Muscle layer of colon (tissue), 2 donors: ENCODE measurements at regions not wholly inside any gene's neighbourhood (a gene's known extent, or its start where the extent isn't known, plus 50 kb on each side); places are given as distances from the start of the nearest gene placed in this dataset.

Experiments used
- H3K27ac ChIP-seq: one replicate; pipeline ENCODE4 v1.7.0; 2013; ENCODE audit warnings: low read depth, mild to moderate bottlenecking, low read length, moderate library complexity
- H3K27me3 ChIP-seq, 2 donors: one replicate each; pipeline ENCODE4 v1.7.0; 2013; ENCODE audit warnings: low read length in 2 of 2, mild to moderate bottlenecking in 2 of 2; ENCODE audit not compliant: insufficient read depth in 2 of 2, control insufficient read depth in 1 of 2
- H3K36me3 ChIP-seq: one replicate; pipeline ENCODE4 v1.7.0; 2013; ENCODE audit warnings: mild to moderate bottlenecking, low read length; ENCODE audit not compliant: insufficient read depth
- H3K4me1 ChIP-seq: one replicate; pipeline ENCODE4 v1.7.0; 2013; ENCODE audit warnings: mild to moderate bottlenecking, low read length; ENCODE audit not compliant: insufficient read depth
- H3K4me3 ChIP-seq, 2 donors: one replicate each; pipeline ENCODE4 v1.7.0; 2013; ENCODE audit warnings: low read length in 2 of 2, low read depth in 1 of 2, mild to moderate bottlenecking in 1 of 2, moderate library complexity in 1 of 2
- H3K9ac ChIP-seq: one replicate; pipeline ENCODE4 v1.7.0; 2013; ENCODE audit warnings: low read length
- H3K9me3 ChIP-seq: one replicate; pipeline ENCODE4 v1.7.0; 2013; ENCODE audit warnings: mild to moderate bottlenecking, low read length
- donor health status: abdominal sarcoma.
- donor health status: Adenocarcinoma of cecum.

DNA sequence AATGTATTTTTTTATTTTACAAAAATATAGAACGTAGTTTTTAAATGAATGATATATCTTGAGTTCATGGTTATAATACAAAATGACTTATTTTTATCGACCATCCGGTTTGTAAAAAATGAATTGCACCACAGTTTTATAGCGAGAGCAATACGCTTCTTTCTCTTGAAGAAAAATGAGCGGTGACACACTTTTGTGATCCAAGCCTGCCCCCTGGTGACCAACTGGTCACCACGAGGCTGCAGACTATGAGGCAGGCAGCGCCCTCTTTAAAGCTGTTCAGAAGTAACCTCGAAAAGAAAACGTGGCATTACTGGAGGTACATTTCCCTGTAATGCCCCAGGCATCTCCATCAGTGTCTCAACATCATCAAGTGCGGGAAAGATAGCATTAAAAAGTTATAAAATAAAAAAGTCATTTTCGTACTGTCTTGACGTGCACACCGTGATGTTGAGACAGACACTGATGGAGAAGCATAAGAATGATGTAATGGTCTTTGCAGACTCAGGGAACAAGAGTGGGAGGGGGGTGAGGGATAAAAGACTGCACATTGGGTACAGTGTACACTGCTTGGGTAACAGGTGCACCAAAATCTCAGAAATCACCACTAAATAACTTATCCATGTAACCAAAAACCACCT, 734.2 kb upstream of the ADAMTS5 start:
- Histone ChIP-seq H3K27me3 (no peaks in the 10 kb centered on the region), H3K4me3 (no peak overlapping the region), H3K36me3 (no peaks in the 10 kb centered on the region), H3K4me1 (peaks cover 19% of the 10 kb centered on the region), H3K9me3 (no peaks in the 10 kb centered on the region), H3K9ac (no peak overlapping the region), H3K27ac (no peak overlapping the region)

DNA sequence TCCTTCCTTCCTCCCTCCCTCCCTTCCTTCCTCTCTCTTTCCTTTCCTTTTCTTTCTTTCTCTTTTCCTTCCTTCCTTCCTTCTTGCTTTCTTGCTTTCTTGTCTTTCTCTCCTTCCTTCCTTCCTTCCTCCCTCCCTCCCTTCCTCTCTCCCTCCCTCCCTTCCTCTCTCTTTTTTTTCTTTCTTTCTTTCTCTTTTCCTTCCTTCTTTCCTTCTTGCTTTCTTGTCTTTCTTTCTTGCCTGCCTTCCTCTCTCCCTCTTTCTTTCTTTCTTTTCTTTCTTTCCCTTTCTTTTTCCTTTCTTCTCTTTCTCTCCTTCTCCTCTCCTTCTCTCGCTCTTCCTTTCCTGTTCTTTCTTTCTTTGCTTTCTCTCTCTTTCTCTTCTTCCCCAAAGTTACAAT, 728.4 kb upstream of the ADAMTS5 start:
- Histone ChIP-seq H3K9me3 (no peaks in the 10 kb centered on the region), H3K4me1 (peaks cover 5% of the 10 kb centered on the region), H3K27ac (no peak overlapping the region), H3K27me3 (no peaks in the 10 kb centered on the region), H3K4me3 (no peak overlapping the region), H3K36me3 (no peaks in the 10 kb centered on the region), H3K9ac (no peak overlapping the region)

DNA sequence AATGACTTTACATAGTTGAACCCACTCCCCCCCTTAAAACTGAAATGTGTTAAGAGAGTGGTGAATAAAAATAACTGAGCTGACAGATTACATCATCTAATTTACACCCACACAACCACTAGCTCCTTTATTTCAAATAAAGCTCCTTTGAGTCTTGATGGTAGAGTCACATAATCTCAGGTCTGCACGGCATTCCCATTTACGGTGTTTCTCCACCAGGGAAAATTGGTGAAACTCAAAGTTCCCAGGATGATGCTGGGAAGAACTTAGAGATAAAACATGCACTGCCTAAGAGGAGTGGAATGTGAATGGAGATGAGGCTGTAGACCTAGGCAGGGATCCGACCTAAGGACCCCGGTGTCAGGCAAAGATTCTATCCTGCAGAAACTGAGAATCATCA, 727.8 kb upstream of the ADAMTS5 start:
- no peak overlapping the region for H3K27ac ChIP-seq
- H3K36me3 ChIP-seq, result no peaks in the 10 kb centered on the region
- no peak overlapping the region for H3K4me3 ChIP-seq
- H3K9me3 ChIP-seq, result no peaks in the 10 kb centered on the region
- H3K9ac ChIP-seq, result no peak overlapping the region
- no peaks in the 10 kb centered on the region for H3K27me3 ChIP-seq
- peaks cover 5% of the 10 kb centered on the region for H3K4me1 ChIP-seq

DNA sequence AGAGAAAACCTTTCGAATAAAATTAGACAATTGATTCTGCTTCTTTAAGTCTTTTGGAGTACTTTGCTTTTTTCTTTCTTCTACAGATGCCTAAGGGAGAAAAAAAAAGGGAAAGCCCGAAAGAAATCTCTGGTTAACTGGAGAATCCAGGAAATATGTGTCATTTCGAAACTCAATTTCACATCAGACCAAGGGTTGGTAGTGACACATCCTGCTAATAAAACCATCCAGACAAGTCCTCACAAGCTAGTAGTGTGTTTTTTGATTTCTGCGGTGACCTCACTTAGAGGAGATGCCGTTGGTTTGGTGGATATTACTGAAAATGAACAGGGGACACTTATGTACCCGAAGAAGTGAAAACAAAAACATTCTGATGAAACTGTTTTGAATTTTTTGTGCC, 726.5 kb upstream of the ADAMTS5 start:
- H3K27me3 ChIP-seq, result no peaks in the 10 kb centered on the region
- H3K4me1 ChIP-seq, result peaks cover 5% of the 10 kb centered on the region
- H3K9me3 ChIP-seq, result no peaks in the 10 kb centered on the region
- H3K4me3 ChIP-seq, result no peak overlapping the region
- no peak overlapping the region for H3K27ac ChIP-seq
- H3K36me3 ChIP-seq, result no peaks in the 10 kb centered on the region
- H3K9ac ChIP-seq, result no peak overlapping the region

DNA sequence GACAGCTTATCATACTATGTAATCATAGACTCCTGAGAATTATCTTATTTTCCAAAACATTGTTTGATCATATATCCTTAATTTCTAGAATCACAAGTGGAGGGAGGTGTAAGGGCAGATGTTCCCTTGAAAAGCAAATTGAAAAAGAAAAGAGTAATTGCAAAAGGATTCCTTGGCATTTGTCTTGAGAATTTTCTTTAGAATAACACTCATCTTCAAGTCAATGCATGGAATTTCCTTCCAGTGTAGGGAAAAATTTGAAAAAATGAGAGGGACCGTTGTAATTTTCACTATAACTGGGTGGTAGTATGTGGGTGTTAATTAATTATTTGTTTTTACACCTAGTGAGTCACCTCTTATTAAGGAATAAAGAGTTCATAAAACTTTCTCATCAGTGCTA, 724.6 kb upstream of the ADAMTS5 start:
- Histone ChIP-seq H3K9me3 (no peaks in the 10 kb centered on the region), H3K4me1 (peaks cover 5% of the 10 kb centered on the region), H3K36me3 (no peaks in the 10 kb centered on the region), H3K27me3 (no peaks in the 10 kb centered on the region), H3K9ac (no peak overlapping the region), H3K4me3 (no peak overlapping the region), H3K27ac (no peak overlapping the region)

DNA sequence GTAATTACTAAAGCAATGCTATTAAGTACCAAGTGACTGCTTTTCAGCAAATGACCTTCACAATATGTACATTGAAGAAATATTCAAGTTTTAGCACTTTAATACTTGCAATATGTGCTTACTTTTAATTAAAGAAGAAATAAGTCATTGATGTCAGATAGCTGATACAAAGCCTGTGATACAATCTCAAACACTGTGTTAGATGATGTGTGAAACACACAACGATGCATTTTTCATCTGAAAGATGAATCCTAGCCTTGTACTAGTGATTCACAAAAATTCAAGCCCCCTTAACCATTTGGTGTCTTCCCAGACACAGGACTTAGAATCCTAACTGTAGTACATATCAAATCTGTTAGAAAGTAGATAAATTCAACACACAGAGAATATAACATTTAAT, 724.1 kb upstream of the ADAMTS5 start:
- no peaks in the 10 kb centered on the region for H3K9me3 ChIP-seq
- peaks cover 5% of the 10 kb centered on the region for H3K4me1 ChIP-seq
- H3K27ac ChIP-seq, result no peak overlapping the region
- H3K27me3 ChIP-seq, result no peaks in the 10 kb centered on the region
- no peaks in the 10 kb centered on the region for H3K36me3 ChIP-seq
- H3K4me3 ChIP-seq, result no peak overlapping the region
- H3K9ac ChIP-seq, result no peak overlapping the region

DNA sequence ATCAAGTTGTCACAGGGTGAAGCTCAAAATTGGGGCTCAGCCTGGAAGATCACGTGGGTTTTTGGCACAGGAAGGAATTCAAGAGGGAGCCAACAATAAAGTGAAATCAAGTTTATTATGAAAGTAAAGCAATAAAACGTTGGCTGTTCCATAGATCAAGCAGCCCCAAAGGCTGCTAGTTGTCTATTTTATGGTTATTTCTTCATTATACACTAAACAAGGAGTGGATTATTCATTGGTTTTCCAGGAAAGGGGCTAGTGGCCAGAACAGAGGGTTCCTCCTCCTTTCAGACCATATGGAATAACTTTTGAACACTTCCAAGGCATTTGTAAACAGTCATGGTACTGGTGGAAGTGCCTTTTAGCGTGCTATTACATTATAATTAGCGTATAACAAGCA, 723.5 kb upstream of the ADAMTS5 start:
- no peaks in the 10 kb centered on the region for H3K9me3 ChIP-seq
- H3K36me3 ChIP-seq, result no peaks in the 10 kb centered on the region
- H3K27me3 ChIP-seq, result no peaks in the 10 kb centered on the region
- H3K9ac ChIP-seq, result no peak overlapping the region
- no peak overlapping the region for H3K4me3 ChIP-seq
- H3K4me1 ChIP-seq, result peaks cover 5% of the 10 kb centered on the region
- no peak overlapping the region for H3K27ac ChIP-seq

DNA sequence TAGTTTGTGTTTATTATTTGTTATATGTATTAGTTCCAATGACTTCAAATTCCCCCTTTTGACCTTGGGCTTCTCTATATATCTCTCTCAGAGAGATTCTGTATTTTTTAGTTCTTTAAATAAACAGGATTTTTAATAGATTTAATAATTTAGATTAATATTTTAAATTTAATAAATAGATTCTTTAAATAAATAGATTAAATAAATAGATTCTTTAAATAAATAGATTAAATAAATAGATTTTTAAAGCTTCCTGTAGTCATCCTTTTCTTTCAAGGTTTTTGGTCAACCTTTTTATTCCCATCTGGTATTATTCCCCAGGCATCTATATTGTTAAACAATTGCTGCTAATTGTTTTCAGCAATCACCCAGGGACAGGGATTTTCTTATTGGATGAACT, 721.9 kb upstream of the ADAMTS5 start:
- H3K9me3 ChIP-seq, result no peaks in the 10 kb centered on the region
- no peak overlapping the region for H3K4me3 ChIP-seq
- no peak overlapping the region for H3K27ac ChIP-seq
- H3K36me3 ChIP-seq, result no peaks in the 10 kb centered on the region
- no peak overlapping the region for H3K9ac ChIP-seq
- no peaks in the 10 kb centered on the region for H3K27me3 ChIP-seq
- peaks cover 5% of the 10 kb centered on the region for H3K4me1 ChIP-seq

DNA sequence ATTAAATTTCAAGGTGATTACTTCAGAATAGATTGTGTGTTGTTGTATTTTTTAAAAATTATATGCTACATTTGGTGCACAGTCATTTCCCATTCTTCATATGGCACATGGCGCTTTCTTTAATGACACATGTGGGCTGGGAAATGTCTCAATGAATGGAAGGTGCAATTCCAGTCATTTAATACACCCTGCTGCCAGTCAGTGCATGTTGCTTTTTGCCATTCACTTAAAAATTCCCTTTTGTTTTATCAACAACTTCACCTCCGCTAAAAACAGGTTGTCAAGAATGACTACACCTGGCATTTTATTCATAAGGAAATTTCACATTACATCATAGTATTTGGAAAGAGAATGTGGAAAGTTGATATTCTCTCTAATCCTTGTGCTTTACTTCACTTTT, 716.4 kb upstream of the ADAMTS5 start:
- Histone ChIP-seq H3K27ac (no peak overlapping the region), H3K9me3 (no peaks in the 10 kb centered on the region), H3K4me1 (peaks cover 12% of the 10 kb centered on the region), H3K27me3 (no peaks in the 10 kb centered on the region), H3K36me3 (no peaks in the 10 kb centered on the region), H3K4me3 (no peak overlapping the region), H3K9ac (no peak overlapping the region)

DNA sequence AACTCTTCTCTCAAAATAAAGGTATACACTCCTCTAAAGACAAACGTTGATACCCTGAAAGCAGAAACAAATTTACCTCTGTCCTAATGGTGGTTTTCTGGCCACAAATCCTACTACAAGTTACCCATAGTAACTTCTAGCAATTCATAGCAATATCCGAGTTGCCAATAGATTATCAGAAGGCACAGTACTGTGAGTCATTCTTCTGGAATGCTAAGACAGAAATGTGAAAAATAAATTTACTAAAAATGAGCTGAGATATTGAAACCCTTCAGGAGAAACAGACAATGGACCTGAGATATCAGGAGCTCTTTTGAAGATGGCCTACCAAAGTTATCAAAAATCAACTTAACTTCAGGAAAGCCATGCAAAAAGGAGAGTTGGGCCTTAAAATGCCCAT, 715.0 kb upstream of the ADAMTS5 start:
- Histone ChIP-seq H3K4me3 (no peak overlapping the region), H3K27me3 (no peaks in the 10 kb centered on the region), H3K9ac (no peak overlapping the region), H3K27ac (no peak overlapping the region), H3K36me3 (no peaks in the 10 kb centered on the region), H3K4me1 (peaks cover 12% of the 10 kb centered on the region), H3K9me3 (no peaks in the 10 kb centered on the region)

DNA sequence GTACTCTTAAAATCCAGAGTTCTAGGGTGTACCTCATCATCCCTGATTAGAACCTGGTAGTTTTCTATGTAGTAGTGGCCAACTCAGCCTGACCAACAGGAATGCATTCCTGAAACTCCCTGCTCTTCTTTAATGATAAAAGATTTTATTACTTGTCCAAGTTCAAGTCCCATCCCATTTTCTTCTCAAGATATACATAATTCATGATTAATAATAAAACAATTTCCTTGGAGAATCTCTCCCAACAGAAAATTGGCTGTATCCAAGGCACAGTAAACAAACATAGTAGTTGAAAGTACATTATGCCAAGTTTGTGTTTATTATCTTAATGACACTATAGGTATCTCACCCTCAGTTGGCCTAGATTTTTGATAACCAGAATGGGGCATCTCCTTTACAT, 714.1 kb upstream of the ADAMTS5 start:
- H3K4me1 ChIP-seq, result peaks cover 12% of the 10 kb centered on the region
- H3K27me3 ChIP-seq, result no peaks in the 10 kb centered on the region
- no peak overlapping the region for H3K27ac ChIP-seq
- H3K36me3 ChIP-seq, result no peaks in the 10 kb centered on the region
- H3K9ac ChIP-seq, result no peak overlapping the region
- H3K9me3 ChIP-seq, result no peaks in the 10 kb centered on the region
- H3K4me3 ChIP-seq, result no peak overlapping the region

DNA sequence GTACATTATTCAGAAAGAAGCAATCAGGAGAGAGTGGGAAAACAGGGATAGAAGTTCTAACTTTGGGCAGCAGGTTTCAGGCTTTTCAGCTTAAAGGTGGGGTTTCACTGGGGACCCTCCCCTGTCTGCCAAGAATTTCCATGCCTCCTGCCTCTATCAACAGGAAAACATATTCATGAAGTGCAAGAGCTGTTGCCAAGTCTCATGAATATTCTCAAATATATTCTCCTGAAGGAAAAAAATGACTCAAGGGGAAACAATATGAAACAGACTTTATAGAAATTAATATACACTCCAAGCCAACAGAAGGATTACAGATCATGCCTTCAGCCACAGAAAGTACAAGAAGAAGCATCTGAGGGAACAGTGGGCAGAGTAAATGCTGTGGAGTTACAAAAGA, 713.3 kb upstream of the ADAMTS5 start:
- H3K4me1 ChIP-seq, result peaks cover 12% of the 10 kb centered on the region
- no peak overlapping the region for H3K9ac ChIP-seq
- no peak overlapping the region for H3K27ac ChIP-seq
- H3K27me3 ChIP-seq, result no peaks in the 10 kb centered on the region
- no peak overlapping the region for H3K4me3 ChIP-seq
- no peaks in the 10 kb centered on the region for H3K36me3 ChIP-seq
- H3K9me3 ChIP-seq, result no peaks in the 10 kb centered on the region
